Peyer's patch (tissue), 4 donors: ENCODE measurements at regions not wholly inside any gene's neighbourhood (a gene's known extent, or its start where the extent isn't known, plus 50 kb on each side); places are given as distances from the start of the nearest gene placed in this dataset.

ENCODE experiments used
- DNase-seq, 3 donors: peaks; one replicate each; pipeline ENCODE4 v3.0.0-alpha.2; 2017 to 2019
- H3K27ac ChIP-seq, 4 donors: fragments of 200-600 bp; sonication (generic); one replicate each; pipeline ENCODE4 v1.5.1; 2016 to 2019
- H3K27me3 ChIP-seq, 2 donors: fragments of 200-600 bp; sonication (generic); one replicate each; pipeline ENCODE4 v1.5.1; 2019
- H3K36me3 ChIP-seq, 3 donors: fragments of 200-600 bp; sonication (generic); one replicate each; pipeline ENCODE4 v1.5.1; 2016 to 2019
- H3K4me1 ChIP-seq, 4 donors: fragments of 200-600 bp; sonication (generic); one replicate each; pipeline ENCODE4 v1.5.1; 2016 to 2019
- H3K4me3 ChIP-seq, 4 donors: fragments of 200-600 bp; sonication (generic); 1 replicate in 3 of 4; 2 replicates in 1 of 4; pipeline ENCODE4 v1.5.1; 2016 to 2019; ENCODE audit warnings: mild to moderate bottlenecking in 1 of 4
- H3K9me3 ChIP-seq, 4 donors: fragments of 200-600 bp; sonication (generic); one replicate each; pipeline ENCODE4 v1.5.1; 2016 to 2019; ENCODE audit warnings: mild to moderate bottlenecking in 1 of 4
- CTCF ChIP-seq, 6 experiments: fragments of 450-650 bp in 4 of 6; fragments of 200-600 bp in 2 of 6; sonication (generic) in 1 of 6; IDR thresholded peaks; one replicate each; pipeline ENCODE4 v1.5.1; 2017 to 2019; ENCODE audit warnings: antibody characterized with exemption in 6 of 6, mild to moderate bottlenecking in 3 of 6, moderate library complexity in 1 of 6
- POLR2A ChIP-seq, 2 donors: fragments of 450-650 bp; IDR thresholded peaks; one replicate each; pipeline ENCODE4 v1.5.1; 2017; ENCODE audit warnings: antibody characterized with exemption in 2 of 2, mild to moderate bottlenecking in 2 of 2, moderate library complexity in 2 of 2

GRCh38 chr22:34105461-34106062, 185.3 kb upstream of the LARGE1 start:
- Histone ChIP-seq H3K4me3 (no peak overlapping the region), H3K4me1 (no peaks in the 10 kb centered on the region), H3K27me3 (no peaks in the 10 kb centered on the region), H3K36me3 (no peaks in the 10 kb centered on the region), H3K9me3 (no peaks in the 10 kb centered on the region), H3K27ac (no peak overlapping the region)
- peak; percentile 18 to 85 (median 72) for DNase-seq
- TF ChIP-seq CTCF (IDR thresholded peaks at IDR 0.05) (peak in 5 of 6 experiments; percentile 14 to 80 (median 71)), POLR2A (IDR thresholded peaks at IDR 0.05) (no peak)

GRCh38 chr22:34108168-34108567, 187.9 kb upstream of the LARGE1 start:
- DNase-seq: no peak
- H3K36me3 ChIP-seq: no peaks in the 10 kb centered on the region
- no peak overlapping the region for H3K27ac ChIP-seq
- no peaks in the 10 kb centered on the region for H3K9me3 ChIP-seq
- no peak for TF ChIP-seq CTCF (IDR thresholded peaks at IDR 0.05)
- no peak for TF ChIP-seq POLR2A (IDR thresholded peaks at IDR 0.05)
- no peaks in the 10 kb centered on the region for H3K27me3 ChIP-seq
- no peaks in the 10 kb centered on the region for H3K4me1 ChIP-seq
- no peak overlapping the region for H3K4me3 ChIP-seq

GRCh38 chr22:34111210-34111824, 191.0 kb upstream of the LARGE1 start:
- Histone ChIP-seq H3K36me3 (no peaks in the 10 kb centered on the region), H3K27ac (no peak overlapping the region)

DNA sequence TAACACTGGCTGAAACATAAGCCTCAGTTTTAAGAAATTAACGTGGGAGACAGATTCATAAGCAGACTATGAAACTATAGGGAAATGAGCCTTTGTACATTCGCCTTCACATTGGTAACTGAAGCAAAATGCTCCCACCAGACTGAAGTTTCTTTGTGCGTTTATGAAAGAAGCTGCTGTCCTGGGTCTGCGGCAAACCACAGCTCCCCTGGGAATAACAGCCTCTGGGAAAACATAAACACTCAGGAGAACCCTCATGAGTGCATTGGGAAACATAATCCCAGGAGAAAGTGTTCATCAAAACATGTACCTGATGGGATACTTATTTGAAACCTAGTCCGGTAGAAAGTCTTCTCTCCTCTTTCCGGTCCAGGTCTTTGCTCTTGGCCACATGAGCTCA, 193.1 kb upstream of the LARGE1 start:
- Histone ChIP-seq H3K9me3 (no peaks in the 10 kb centered on the region), H3K4me1 (peaks cover 0 to 6% (median 0%) of the 10 kb centered on the region in 4 donors), H3K4me3 (no peak overlapping the region), H3K27me3 (no peaks in the 10 kb centered on the region), H3K36me3 (no peaks in the 10 kb centered on the region), H3K27ac (no peak overlapping the region)
- no peak for DNase-seq
- TF ChIP-seq CTCF (IDR thresholded peaks at IDR 0.05) (no peak), POLR2A (IDR thresholded peaks at IDR 0.05) (no peak)

More at GRCh38 chr22:34111210-34111824, 191.0 kb upstream of the LARGE1 start:
- peaks cover 0 to 6% (median 0%) of the 10 kb centered on the region in 4 donors for H3K4me1 ChIP-seq
- no peak for TF ChIP-seq POLR2A (IDR thresholded peaks at IDR 0.05)
- TF ChIP-seq CTCF (IDR thresholded peaks at IDR 0.05): peak; percentile 21 to 64 (median 56)
- H3K27me3 ChIP-seq: no peaks in the 10 kb centered on the region
- H3K4me3 ChIP-seq: no peak overlapping the region
- peak in 2 of 3 donors; percentile 18 to 75 for DNase-seq
- H3K9me3 ChIP-seq: no peaks in the 10 kb centered on the region

- H3K27me3 ChIP-seq: no peaks in the 10 kb centered on the region
- peaks cover 0 to 6% (median 0%) of the 10 kb centered on the region in 4 donors for H3K4me1 ChIP-seq
- H3K4me3 ChIP-seq: no peak overlapping the region
- TF ChIP-seq POLR2A (IDR thresholded peaks at IDR 0.05): no peak
- TF ChIP-seq CTCF (IDR thresholded peaks at IDR 0.05): no peak
- DNase-seq: no peak
- peak overlapping the region in 1 of 4 donors; percentile 91 for H3K27ac ChIP-seq
- H3K9me3 ChIP-seq: no peaks in the 10 kb centered on the region
- H3K36me3 ChIP-seq: no peaks in the 10 kb centered on the region
These were observed 194.1 kb upstream of the LARGE1 start for GRCh38 chr22:34114406-34114805.
